Activated CD4-positive, alpha-beta T cell treated with anti-CD3 and anti-CD28 coated beads, Interleukin-2, amount 50 U/mL, for 4 hours (primary cell): ENCODE measurements at regions not wholly inside any gene's neighbourhood (a gene's known extent, or its start where the extent isn't known, plus 50 kb on each side); places are given as distances from the start of the nearest gene placed in this dataset.

Experiments
- DNase-seq, 2 experiments: peaks; one replicate each; pipeline ENCODE4 v3.0.0-alpha.2; 2020

DNA sequence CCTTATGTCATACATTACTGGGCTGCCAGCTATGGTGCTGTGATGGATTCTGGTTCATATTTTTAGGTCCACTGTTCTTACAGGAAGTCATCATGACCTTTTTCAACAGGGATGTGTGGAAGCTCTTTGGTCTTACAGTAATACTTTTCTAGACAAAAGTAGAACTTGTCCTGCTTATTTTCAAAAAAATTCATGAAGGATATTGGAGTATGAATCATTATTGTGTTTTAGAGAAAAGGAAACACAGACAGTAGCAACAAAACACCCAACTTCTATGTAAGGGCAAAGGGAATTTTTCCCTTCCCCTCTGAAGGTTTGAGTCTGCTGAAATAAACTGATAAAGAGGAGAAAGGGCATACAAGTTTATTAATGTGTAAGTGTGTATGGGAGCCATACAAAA lies 54.7 kb upstream of the FAM9C start:
- DNase-seq: no peak

DNA sequence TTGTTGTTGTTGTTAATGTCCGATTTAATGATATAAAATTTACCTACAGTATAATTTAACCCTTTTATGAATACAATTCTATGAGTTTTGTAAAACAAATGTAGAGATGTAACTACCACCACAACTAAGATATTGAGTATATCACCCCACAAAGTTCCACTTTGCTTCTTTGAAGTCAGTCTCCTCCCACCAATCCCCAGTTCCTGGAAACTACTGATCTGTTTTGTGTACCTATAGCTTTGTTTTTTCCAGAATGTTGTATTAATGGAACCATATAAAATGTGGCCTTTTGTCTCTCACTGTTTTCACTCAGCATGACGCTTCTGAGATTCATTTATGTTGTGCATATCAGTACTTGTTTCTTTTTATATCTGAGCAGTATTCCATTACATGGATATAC lies 52.3 kb upstream of the FAM9C start:
- DNase-seq: no peak

DNA sequence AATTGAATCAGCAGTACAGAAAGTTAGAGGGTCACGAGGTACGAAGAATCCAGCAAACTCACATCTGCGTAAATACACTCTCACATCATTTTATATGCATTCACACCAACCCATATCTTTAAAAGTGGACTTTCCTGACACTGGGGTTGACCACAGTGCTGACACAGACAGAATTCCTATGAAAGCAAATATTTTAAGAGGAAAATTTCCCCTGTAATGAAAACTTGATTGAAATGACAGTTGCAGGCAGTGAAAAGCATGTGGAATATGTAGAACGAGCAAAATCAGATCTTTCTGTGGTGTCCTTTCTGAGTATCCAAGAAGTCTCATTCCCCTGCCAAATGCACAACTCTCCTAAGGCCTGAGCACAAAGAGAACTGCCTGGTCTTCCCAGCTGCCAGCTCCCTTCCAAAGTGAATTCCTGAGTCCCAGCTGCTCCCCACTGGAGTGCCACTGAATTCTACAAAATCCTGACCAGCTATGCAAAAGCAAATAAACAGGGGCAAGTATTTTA lies 50.5 kb upstream of the FAM9C start:
- no peak for DNase-seq

DNA sequence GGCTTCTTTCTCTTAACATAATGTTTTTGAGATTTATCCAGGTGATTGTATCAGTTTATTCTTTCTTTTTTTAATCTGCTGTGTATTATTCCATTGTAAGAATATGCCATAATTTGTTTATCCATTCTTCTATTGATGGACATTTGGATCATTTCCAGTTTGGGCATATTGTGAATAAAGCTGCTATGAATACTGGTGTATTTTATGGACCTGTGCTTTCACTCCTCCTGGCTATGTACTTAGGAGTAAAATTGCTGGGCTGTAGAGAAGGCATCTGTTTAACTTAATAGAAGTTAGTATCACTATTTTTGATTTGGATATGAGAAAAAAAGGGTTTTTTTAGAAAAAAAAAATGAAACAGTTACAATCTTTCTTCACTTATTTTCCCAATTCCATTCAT lies 50.0 kb upstream of the FAM9C start:
- DNase-seq: no peak
